ENCODE measurements at regions not wholly inside any gene's neighbourhood (a gene's known extent, or its start where the extent isn't known, plus 50 kb on each side); places are given as distances from the start of the nearest gene placed in this dataset.
A peak's percentile ranks its signal among the peaks of the same experiment; 100 is the strongest.
"Not testable (repeated sequence)": the region's sequence is repeated elsewhere in the genome, so short reads cannot be mapped to it uniquely, and the experiment has no call there.

DNA sequence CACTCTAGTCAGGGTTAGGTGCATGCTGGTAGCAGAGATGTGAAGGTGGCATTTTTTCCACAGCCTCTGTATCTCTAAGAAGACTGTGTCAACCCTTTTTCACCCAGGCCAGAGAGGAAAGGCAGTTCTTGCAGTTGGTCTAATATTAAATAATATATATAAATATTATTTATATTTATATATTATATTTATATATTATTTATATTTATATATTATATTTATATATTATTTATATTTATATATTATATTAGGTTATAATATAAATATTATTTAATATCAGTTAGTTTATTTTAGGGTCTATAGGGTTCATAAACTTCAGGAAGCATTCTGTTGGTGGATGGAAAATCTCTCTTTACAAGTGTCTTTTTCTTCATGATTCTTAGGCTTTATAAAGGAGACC, 218.6 kb upstream of the DMRTA1 start:
- TF ChIP-seq, protein P1, sequence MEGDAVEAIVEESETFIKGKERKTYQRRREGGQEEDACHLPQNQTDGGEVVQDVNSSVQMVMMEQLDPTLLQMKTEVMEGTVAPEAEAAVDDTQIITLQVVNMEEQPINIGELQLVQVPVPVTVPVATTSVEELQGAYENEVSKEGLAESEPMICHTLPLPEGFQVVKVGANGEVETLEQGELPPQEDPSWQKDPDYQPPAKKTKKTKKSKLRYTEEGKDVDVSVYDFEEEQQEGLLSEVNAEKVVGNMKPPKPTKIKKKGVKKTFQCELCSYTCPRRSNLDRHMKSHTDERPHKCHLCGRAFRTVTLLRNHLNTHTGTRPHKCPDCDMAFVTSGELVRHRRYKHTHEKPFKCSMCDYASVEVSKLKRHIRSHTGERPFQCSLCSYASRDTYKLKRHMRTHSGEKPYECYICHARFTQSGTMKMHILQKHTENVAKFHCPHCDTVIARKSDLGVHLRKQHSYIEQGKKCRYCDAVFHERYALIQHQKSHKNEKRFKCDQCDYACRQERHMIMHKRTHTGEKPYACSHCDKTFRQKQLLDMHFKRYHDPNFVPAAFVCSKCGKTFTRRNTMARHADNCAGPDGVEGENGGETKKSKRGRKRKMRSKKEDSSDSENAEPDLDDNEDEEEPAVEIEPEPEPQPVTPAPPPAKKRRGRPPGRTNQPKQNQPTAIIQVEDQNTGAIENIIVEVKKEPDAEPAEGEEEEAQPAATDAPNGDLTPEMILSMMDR (IDR thresholded peaks at IDR 0.05; ENCODE audit: low read depth, low read length): no peak
- no peak overlapping the region for H3K4me3 ChIP-seq (ENCODE audit: low read depth, low read length)

DNA sequence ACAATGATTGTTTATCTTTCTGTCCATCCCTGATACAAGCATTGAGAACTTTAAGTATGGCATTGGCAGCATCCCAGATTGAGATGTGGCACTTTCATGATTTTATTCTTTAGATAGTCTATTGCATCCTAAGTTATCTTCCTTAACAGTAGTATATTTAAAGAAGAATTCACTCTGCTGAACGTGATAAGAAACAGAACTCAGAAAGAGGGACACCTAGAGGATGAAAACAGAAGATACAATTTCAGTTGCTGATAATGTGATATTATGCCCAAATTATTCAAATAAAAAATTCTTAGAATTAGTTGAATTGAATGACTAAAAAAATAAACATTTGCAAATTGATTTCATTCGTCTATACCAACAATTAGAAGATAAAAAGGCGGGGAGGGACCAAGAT, 218.1 kb upstream of the DMRTA1 start:
- TF ChIP-seq, protein P1 (IDR thresholded peaks at IDR 0.05; ENCODE audit: low read depth, low read length): peak; percentile 12; the same call in 1 of the 2 replicates
- H3K4me3 ChIP-seq (ENCODE audit: low read depth, low read length): no peak overlapping the region

DNA sequence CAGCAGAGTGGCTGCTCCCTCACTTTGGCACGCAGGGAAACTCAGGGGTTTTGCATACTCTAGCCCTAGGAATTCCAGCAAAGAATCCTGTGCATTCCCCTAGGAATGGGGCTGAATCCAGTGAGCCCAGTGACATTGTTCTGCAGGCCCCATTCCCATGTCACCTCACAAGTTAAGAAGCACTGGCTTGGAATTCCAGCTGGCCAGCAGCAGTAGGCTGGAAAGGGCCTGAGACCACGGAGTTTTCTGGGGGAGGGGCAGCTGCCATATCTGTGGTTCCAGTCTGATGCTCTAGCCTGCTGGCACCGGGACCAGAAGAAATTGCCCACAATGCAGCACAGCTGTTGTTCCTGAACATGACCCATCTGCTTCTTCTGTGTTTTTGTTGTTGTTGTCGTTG, 217.6 kb upstream of the DMRTA1 start:
- TF ChIP-seq, protein P1 (IDR thresholded peaks at IDR 0.05; ENCODE audit: low read depth, low read length): no peak
- no peak overlapping the region for H3K4me3 ChIP-seq (ENCODE audit: low read depth, low read length)

DNA sequence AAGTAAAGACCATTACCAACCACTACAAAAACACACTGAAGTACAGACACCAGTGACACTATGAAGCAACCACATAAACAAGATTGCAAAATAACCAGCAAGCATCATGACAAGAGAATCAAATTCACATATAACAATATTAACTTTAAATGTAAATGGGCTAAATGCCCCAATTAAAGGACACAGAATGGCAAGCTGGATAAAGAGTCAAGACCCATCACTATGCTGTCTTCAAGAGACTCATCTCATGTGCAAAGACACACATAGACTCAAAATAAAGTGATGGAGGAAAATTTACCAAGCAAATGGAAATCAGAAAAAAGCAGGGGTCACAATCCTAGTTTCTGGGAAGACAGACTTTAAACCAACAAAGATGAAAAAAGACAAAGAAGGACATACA, 215.3 kb upstream of the DMRTA1 start:
- H3K4me3 ChIP-seq (ENCODE audit: low read depth, low read length): not testable (repeated sequence)

DNA sequence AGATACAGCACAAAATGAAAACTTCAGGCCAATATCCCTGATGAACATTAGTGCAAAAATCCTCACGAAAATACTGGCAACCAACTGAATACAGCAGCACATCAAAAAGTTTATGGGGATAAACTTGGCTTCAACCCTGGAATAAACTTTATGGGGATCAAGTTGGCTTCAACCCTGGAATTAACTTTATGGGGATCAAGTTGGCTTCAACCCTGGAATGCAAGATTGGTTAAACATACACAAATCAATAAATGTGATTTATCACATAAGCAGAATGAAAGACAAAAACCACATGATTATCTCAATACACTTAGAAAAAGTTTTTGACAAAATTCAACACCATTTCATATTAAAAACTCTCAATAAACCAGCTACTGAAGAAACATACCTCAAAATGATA, 213.7 kb upstream of the DMRTA1 start:
- TF ChIP-seq, protein P1 (IDR thresholded peaks at IDR 0.05; ENCODE audit: low read depth, low read length): no peak
- no peak overlapping the region for H3K4me3 ChIP-seq (ENCODE audit: low read depth, low read length)

DNA sequence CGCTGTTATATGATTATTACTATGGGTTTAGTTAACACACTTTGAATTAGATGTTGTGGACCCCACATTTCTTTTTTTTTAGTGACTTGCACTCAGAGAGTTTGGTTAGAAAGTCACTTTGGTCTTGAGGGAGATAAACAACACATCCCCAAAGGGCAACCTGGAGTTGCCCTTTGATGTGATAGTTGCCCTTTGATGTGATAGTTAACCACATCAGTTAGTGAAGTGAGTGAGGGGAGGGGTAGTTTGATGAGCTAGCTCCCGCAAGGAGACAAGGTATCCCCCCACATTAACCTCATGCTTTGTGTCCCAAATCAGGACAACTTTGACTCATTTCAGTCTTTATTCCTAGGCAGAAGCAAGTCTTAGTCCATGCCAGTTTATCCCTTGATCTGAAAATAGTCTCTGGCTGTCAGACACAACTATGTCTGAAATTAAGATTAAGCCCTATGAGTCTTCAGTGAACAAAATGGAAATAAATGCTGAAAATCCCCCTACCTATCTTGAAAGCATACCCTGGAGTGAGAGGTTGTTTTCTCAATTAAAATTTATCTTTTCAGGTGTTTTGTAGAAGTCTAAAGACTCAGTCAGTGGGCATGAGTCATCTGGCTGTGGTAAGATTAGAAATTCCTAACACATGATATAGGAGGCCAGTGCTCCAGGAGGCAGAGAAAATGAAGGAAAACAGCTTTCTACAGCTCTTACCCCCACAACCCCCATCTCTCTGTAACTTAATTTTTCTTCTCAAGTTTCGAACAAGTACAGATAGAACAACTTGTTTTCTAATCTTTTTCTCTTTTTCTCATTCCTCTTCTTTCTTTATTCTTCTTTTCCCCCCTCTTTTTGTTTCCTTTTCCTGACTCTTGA, 208.9 kb upstream of the DMRTA1 start:
- no peak overlapping the region for H3K4me3 ChIP-seq (ENCODE audit: low read depth, low read length)
- TF ChIP-seq, protein P1 (IDR thresholded peaks at IDR 0.05; ENCODE audit: low read depth, low read length): no peak

DNA sequence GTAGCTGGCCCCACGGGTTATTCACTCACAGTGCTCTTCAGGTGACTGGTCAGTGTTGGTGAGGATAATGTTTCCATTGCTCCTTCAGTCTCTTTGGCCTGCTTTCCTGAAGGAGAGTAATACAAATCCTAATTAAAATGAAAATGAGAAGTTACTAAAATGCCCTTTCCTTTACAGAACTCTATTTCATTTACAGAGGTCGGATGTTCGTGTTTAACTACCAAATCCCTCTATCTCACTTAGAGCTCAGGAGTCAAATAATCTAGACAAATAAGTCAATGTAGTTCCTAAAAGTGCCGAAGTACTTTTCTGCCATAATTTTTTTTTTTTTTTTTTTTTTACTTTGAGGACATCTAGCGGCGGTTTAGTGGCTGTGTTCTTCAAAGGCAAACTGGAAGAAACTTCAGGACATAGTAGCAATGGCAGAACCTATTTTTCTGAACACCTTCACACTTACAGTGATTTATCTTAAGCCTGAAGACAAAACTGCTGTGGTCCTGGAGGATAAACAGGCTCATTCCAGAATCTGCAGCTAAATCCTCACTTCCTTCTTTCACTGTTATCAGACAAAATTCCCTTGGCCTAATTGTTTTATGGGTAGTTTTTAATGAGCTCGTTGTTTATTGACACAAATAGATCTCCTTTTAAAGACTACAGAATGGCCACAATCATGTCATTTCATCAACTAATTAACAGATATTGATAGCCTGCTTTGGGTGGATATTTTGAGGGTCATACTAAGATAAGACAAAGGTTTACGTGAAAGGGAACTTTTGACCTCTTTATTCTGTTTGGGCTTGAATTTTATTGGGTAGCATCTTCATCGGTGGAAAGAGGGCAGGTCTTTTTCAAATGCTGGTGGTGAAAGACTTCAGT, 207.6 kb upstream of the DMRTA1 start:
- TF ChIP-seq, protein P1 (IDR thresholded peaks at IDR 0.05; ENCODE audit: low read depth, low read length): peak; percentile 38; the same call in 1 of the 2 replicates
- H3K4me3 ChIP-seq (ENCODE audit: low read depth, low read length): no peak overlapping the region

Measured in WI38 (cell line).